HepG2 (cell line): ENCODE measurements at regions not wholly inside any gene's neighbourhood (a gene's known extent, or its start where the extent isn't known, plus 50 kb on each side); places are given as distances from the start of the nearest gene placed in this dataset.

Source experiments
- ATAC-seq: fragments of 200-7000 bp; cut with Tn5 transposase; 3 replicates; pipeline ENCODE4 v1.9.1; 2020; ENCODE audit warnings: mild to moderate bottlenecking, moderate library complexity
- BruUV-seq: library from RNA; stranded (reverse); fragments of 400-500 nt; replicated peaks from 2 replicates; lab custom pipeline; 2021; lab: Mats Ljungman, UMichigan
- CTCF ChIA-PET: fragments of 300-600 bp; formaldehyde crosslinking; extraction: SDS; loops from one replicate; lab custom pipeline; 2021; ENCODE audit warnings: low total read pairs, inconsistent platforms, low intra/inter-chr PET ratio; lab: Yijun Ruan, JAX
- POLR2A ChIA-PET: fragments of 350-600 bp; sonication (Branson Sonifier 250); formaldehyde crosslinking; loops from one replicate; lab custom pipeline; 2020; ENCODE audit warnings: antibody characterized with exemption, inconsistent platforms; lab: Yijun Ruan, JAX
- DNase-seq: peaks from one replicate; pipeline ENCODE4 v3.0.0-alpha.2; 2015; ENCODE audit warnings: low spot score
- FAIRE-seq: peaks from 3 replicates; lab custom pipeline; 2011; peaks lifted over from hg19 to GRCh38; lab: Jason Lieb, UNC
- H2AFZ ChIP-seq: one replicate; pipeline ENCODE4 v1.6.1; 2011; ENCODE audit warnings: low read length, inconsistent platforms
- H3K27ac ChIP-seq: fragments of 300-600 bp; 3 replicates; pipeline ENCODE4 v1.8.0; 2011; ENCODE audit warnings: mixed run types, mild to moderate bottlenecking, mixed read lengths, low read length, inconsistent platforms; ENCODE audit not compliant: insufficient read depth; ENCODE audit errors: extremely low read length
- H3K27me3 ChIP-seq, 2 experiments: fragments of 200-600 bp in 1 of 2; 2 replicates in 1 of 2; 3 replicates in 1 of 2; pipeline versions ENCODE4 v1.6.0 to v1.8.0; 2011; ENCODE audit warnings: low read length in 2 of 2, mild to moderate bottlenecking in 2 of 2, moderate library complexity in 2 of 2, inconsistent platforms in 1 of 2; ENCODE audit not compliant: insufficient read depth in 2 of 2, control insufficient read depth in 1 of 2
- H3K36me3 ChIP-seq, 2 experiments: fragments of 200-600 bp in 1 of 2; replicated peaks in 1 of 2; 2 replicates in 1 of 2; 3 replicates in 1 of 2; pipeline versions ENCODE4 v1.5.1 to v1.8.0; 2011; ENCODE audit warnings: low read length in 2 of 2, inconsistent platforms in 1 of 2; ENCODE audit not compliant: insufficient read depth in 2 of 2, control insufficient read depth in 1 of 2
- H3K4me1 ChIP-seq: 2 replicates; pipeline ENCODE4 v1.5.1; 2012; ENCODE audit warnings: low read length, inconsistent platforms; ENCODE audit not compliant: insufficient read depth
- H3K4me2 ChIP-seq: 2 replicates; pipeline ENCODE4 v1.6.0; 2011; ENCODE audit warnings: low read depth, low read length, inconsistent platforms
- H3K4me3 ChIP-seq, 3 experiments: fragments of 200-600 bp in 1 of 3; sonication (generic), shearing (Covaris generic) in 1 of 3; replicated peaks in 1 of 3; 2 replicates each; pipeline ENCODE4 v1.5.1; 2011 to 2016; ENCODE audit warnings: low read length in 3 of 3, inconsistent platforms in 2 of 3, low read depth in 2 of 3, mild to moderate bottlenecking in 2 of 3, control low read depth in 1 of 3, mixed read lengths in 1 of 3; ENCODE audit not compliant: insufficient read depth in 1 of 3
- H3K79me2 ChIP-seq: one replicate; pipeline ENCODE4 v1.6.1; 2011; ENCODE audit warnings: low read length, inconsistent platforms; ENCODE audit not compliant: insufficient read depth
- H3K9ac ChIP-seq: 2 replicates; pipeline ENCODE4 v1.6.0; 2011; ENCODE audit warnings: mild to moderate bottlenecking, low read depth, low read length, inconsistent platforms; ENCODE audit not compliant: insufficient read depth
- H3K9me3 ChIP-seq: 2 replicates; pipeline ENCODE4 v1.5.1; 2012; ENCODE audit warnings: mild to moderate bottlenecking, low read length
- H4K20me1 ChIP-seq: 2 replicates; pipeline ENCODE4 v1.6.0; 2011; ENCODE audit warnings: inconsistent platforms, mild to moderate bottlenecking, low read length, moderate library complexity; ENCODE audit not compliant: insufficient read depth
- BRCA1 ChIP-seq: sonication (generic); formaldehyde crosslinking; IDR thresholded peaks from 2 replicates; pipeline ENCODE4 v1.4.0; 2020; ENCODE audit warnings: missing genetic modification reagents
- FOSL1 ChIP-seq: sonication (generic); formaldehyde crosslinking; IDR thresholded peaks from 2 replicates; pipeline ENCODE4 v1.9.0; 2021; ENCODE audit warnings: missing genetic modification reagents, borderline replicate concordance
- HNRNPUL1 ChIP-seq: fragments of 200-400 bp; formaldehyde crosslinking; IDR thresholded peaks from 2 replicates; pipeline ENCODE4 v1.6.1; 2017; ENCODE audit warnings: low read depth, mild to moderate bottlenecking, low read length, moderate library complexity
- KLF12 ChIP-seq: sonication (generic); formaldehyde crosslinking; IDR thresholded peaks from 2 replicates; pipeline ENCODE4 v1.4.0; 2020; ENCODE audit warnings: missing genetic modification reagents, borderline replicate concordance
- KLF9 ChIP-seq: IDR thresholded peaks from 2 replicates; pipeline ENCODE4 v1.6.1; 2016; ENCODE audit warnings: low read depth
- MBNL3 ChIP-seq: fragments of 250-450 bp; sonication (Bioruptor Pico); conservative IDR thresholded peaks from 2 replicates; pipeline ENCODE4 v1.8.0; 2022; ENCODE audit warnings: mild to moderate bottlenecking, inconsistent platforms
- NPAS2 ChIP-seq: sonication (generic); formaldehyde crosslinking; IDR thresholded peaks from 2 replicates; pipeline ENCODE4 v1.8.0; 2022; ENCODE audit warnings: mild to moderate bottlenecking, missing genetic modification reagents, borderline replicate concordance
- PCBP2 ChIP-seq: fragments of 200-400 bp; formaldehyde crosslinking; optimal IDR thresholded peaks from 2 replicates; pipeline ENCODE3; 2018; ENCODE audit warnings: low read length, low read depth; ENCODE audit not compliant: poor library complexity, severe bottlenecking
- RFX3 ChIP-seq: IDR thresholded peaks from 2 replicates; pipeline ENCODE4 v1.6.1; 2016; ENCODE audit warnings: missing biosample characterization, missing genetic modification reagents
- SKIL ChIP-seq: sonication (generic); formaldehyde crosslinking; IDR thresholded peaks from 2 replicates; pipeline ENCODE4 v1.8.0; 2022; ENCODE audit warnings: missing genetic modification reagents, mild to moderate bottlenecking, moderate library complexity, borderline replicate concordance
- ZIK1 ChIP-seq: sonication (generic); formaldehyde crosslinking; IDR thresholded peaks from 2 replicates; pipeline ENCODE4 v1.5.0; 2020; ENCODE audit warnings: mild to moderate bottlenecking, low read depth, missing genetic modification reagents, borderline replicate concordance
- ZKSCAN5 ChIP-seq: sonication (generic); formaldehyde crosslinking; IDR thresholded peaks from 2 replicates; pipeline ENCODE4 v1.5.1; 2020; ENCODE audit warnings: mild to moderate bottlenecking, missing genetic modification reagents
- ZNF816 ChIP-seq: sonication (generic); formaldehyde crosslinking; IDR thresholded peaks from 2 replicates; pipeline ENCODE4 v1.8.0; 2022; ENCODE audit warnings: missing genetic modification reagents, mild to moderate bottlenecking, borderline replicate concordance
- ZZZ3 ChIP-seq: sonication (generic); formaldehyde crosslinking; IDR thresholded peaks from 2 replicates; pipeline ENCODE4 v1.4.0; 2020; ENCODE audit warnings: missing genetic modification reagents, mild to moderate bottlenecking, borderline replicate concordance
- WGBS: methylation state at CpG from one replicate; pipeline ENCODE4 v1.1.6; 2017; ENCODE audit warnings: low lambda C conversion rate; 5-methylcytosine and 5-hydroxymethylcytosine counted together
- in situ Hi-C: cut with HindIII; loops from 2 replicates; pipeline ENCODE4 v1.10.0; 2017; ENCODE audit warnings: low pct_unique_long_range_greater_than_20kb; ENCODE audit not compliant: extremely low pct_ligation_motif_present
- intact Hi-C: fragments of 100-400 bp; cut with micrococcal nuclease; formaldehyde crosslinking; loops from one replicate; pipeline ENCODE4 v1.10.0; 2022; ENCODE audit not compliant: unreplicated experiment
- TF ChIP-seq, protein P1 (sequence below): sonication (generic); formaldehyde crosslinking; IDR thresholded peaks from 2 replicates; pipeline ENCODE4 v1.8.1; 2023; ENCODE audit warnings: missing genetic modification reagents, inconsistent platforms, borderline replicate concordance

DNA sequence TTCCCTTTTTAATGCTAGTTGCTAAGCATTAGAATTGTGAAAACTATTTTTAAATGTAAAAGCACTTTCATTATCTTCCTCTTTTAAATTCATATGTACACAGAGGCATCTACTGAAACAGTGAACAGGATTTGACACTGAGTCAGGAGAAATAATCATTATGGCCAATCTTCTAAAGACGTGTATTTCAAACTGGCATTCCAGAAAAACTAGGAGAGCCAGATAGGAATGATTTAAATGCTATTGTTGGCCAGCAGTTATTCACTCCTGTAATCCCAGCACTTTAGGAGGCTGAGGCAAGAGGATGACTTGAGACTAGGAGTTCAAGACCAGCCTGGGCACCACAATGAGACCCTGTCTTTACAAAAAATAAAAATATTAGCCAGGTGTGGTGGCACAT lies 67.6 kb upstream of the RAP2B start:
- no peaks in the 10 kb centered on the region for H4K20me1 ChIP-seq
- no peaks in the 10 kb centered on the region for H3K27me3 ChIP-seq
- no peak overlapping the region for H3K4me3 ChIP-seq
- no peak for FAIRE-seq
- DNase-seq = no peak
- ChIA-PET CTCF (no interaction called here), POLR2A (no interaction called here)
- H3K9ac ChIP-seq = no peak overlapping the region
- intact Hi-C loops = no loop called here
- TF ChIP-seq, protein P1, sequence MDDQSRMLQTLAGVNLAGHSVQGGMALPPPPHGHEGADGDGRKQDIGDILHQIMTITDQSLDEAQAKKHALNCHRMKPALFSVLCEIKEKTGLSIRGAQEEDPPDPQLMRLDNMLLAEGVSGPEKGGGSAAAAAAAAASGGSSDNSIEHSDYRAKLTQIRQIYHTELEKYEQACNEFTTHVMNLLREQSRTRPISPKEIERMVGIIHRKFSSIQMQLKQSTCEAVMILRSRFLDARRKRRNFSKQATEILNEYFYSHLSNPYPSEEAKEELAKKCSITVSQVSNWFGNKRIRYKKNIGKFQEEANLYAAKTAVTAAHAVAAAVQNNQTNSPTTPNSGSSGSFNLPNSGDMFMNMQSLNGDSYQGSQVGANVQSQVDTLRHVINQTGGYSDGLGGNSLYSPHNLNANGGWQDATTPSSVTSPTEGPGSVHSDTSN (CRISPR knock-in tag) = no peak
- TF ChIP-seq ZNF816 = no peak
- no peak overlapping the region for H2AFZ ChIP-seq
- no TSS peak for BruUV-seq
- 9% methylated on average over 1 of the region's 1 CpG for WGBS
- no peaks in the 10 kb centered on the region for H3K4me1 ChIP-seq
- no peaks in the 10 kb centered on the region for H3K9me3 ChIP-seq
- H3K27ac ChIP-seq = no peak overlapping the region
- no peak for ATAC-seq
- H3K36me3 ChIP-seq = no peaks in the 10 kb centered on the region
- H3K79me2 ChIP-seq = no peaks in the 10 kb centered on the region
- in situ Hi-C loops = no loop called here
- H3K4me2 ChIP-seq = no peak overlapping the region

DNA sequence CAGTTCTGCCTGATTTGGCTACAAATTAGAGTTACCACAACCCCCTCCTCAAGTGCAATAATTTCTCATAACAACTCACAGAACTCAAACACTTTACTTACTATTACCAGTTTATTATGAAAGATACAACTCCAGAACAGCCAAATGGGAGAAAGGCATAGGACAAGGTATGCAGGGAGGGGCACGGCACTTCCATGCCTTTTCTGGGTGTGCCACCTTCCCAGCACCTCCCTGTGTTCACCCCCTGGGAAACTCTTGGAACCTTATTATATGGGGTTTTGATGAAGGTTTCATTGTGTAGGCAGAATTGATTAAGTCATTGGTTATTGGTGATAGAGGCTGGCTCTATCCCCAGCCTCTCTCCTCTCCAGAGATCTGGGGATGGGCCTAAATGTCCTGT lies 66.6 kb upstream of the RAP2B start:
- Histone ChIP-seq H2AFZ (no peak overlapping the region), H3K4me1 (no peaks in the 10 kb centered on the region), H3K9ac (no peak overlapping the region), H3K79me2 (no peaks in the 10 kb centered on the region), H3K9me3 (no peaks in the 10 kb centered on the region), H3K4me3 (no peak overlapping the region), H3K27me3 (no peaks in the 10 kb centered on the region), H4K20me1 (no peaks in the 10 kb centered on the region), H3K36me3 (no peaks in the 10 kb centered on the region), H3K4me2 (no peak overlapping the region), H3K27ac (no peak overlapping the region)
- DNase-seq (no peak), FAIRE-seq (no peak), ATAC-seq (no peak)
- intact Hi-C loops = loop anchor here (5.0 kb wide), 1 partner anchor 67 kb away; the partner anchor contains the start of gene RAP2B
- no TSS peak for BruUV-seq
- in situ Hi-C loops = no loop called here
- TF ChIP-seq ZIK1 (CRISPR knock-in tag) (no peak), ZKSCAN5 (CRISPR knock-in tag) (no peak), KLF12 (CRISPR knock-in tag) (no peak), MBNL3 (no peak), HNRNPUL1 (no peak), SKIL (no peak), BRCA1 (no peak), NPAS2 (no peak), PCBP2 (no peak), ZZZ3 (CRISPR knock-in tag) (no peak), KLF9 (CRISPR knock-in tag) (no peak), FOSL1 (CRISPR knock-in tag) (no peak), RFX3 (CRISPR knock-in tag) (no peak)
- CTCF ChIA-PET = no interaction called here
- POLR2A ChIA-PET = no interaction called here
- WGBS = 100% methylated on average over 1 of the region's 1 CpG
